HG03103 (cell line): ENCODE measurements at regions not wholly inside any gene's neighbourhood (a gene's known extent, or its start where the extent isn't known, plus 50 kb on each side); places are given as distances from the start of the nearest gene placed in this dataset.
"Not testable (repeated sequence)": the region's sequence is repeated elsewhere in the genome, so short reads cannot be mapped to it uniquely, and the experiment has no call there.

Experiments
- ATAC-seq: cut with Tn5 transposase; IDR thresholded peaks from one replicate; pipeline ENCODE4 v1.9.1; 2021; ENCODE audit warnings: low read depth; ENCODE audit not compliant: unreplicated experiment

DNA sequence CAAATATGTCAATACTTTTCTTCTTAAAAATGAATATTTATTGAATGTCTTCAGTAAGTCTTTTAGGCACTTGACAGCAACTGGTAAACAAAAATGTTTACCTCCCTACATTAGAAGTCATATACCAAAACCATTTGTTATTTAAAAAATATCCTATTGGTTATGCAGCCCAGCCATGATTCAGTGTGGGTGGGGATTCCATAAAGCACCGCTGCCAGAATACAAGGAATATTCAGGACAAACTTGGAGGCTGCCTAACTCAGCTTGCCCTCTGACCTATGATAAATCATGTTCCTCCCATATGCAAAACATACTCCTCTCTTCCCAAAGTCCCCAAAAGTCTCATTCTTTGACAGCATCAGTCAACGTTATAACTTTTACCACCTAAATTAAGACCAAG, 486.8 kb upstream of the IRAK1BP1 start:
- ATAC-seq: no peak

GRCh38 chr6:78383968-78384367, 483.4 kb upstream of the IRAK1BP1 start:
- no peak for ATAC-seq

- not testable (repeated sequence) for ATAC-seq
These were observed 480.5 kb upstream of the IRAK1BP1 start for GRCh38 chr6:78386854-78387253.

GRCh38 chr6:78390066-78390465, 477.3 kb upstream of the IRAK1BP1 start:
- no peak for ATAC-seq

GRCh38 chr6:78397499-78397898, 469.9 kb upstream of the IRAK1BP1 start:
- no peak for ATAC-seq

DNA sequence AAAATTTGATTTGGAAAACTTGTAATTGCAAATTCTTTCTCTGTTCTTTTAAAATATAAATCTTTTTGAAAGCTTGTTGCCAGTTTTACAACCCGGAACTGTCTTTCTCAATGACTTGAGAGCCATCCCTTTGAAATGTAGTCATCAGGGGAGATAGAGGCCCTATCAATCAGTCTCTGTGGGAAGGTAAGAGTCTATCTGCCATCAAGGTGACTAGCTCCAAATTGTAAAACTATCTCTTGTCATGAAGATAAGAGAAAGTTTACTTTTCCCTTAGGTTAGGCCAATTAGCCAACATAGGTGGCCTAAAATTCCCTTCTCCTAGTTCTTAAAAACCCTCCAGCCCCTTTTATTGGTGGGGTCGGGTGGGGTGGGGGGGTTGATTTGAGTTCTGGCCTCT, 469.1 kb upstream of the IRAK1BP1 start:
- no peak for ATAC-seq

DNA sequence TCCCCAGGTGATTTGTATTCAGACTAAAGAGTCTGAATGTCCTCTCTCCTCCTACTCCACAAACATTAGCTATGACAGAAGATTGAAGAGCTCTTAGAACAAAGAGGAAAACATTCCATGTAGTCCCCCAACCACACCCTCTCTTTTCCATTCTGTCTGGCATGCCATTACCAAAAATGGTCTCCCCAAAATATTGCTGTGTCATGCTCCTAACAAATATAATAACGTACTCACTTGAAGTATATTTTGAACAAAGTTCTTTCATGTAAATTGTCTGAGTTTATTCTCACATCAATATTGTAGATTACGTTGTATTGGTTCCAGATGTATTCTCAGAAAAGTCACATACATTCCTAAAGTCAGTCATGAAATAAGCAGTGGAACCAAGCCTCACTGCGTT, 467.3 kb upstream of the IRAK1BP1 start:
- no peak for ATAC-seq

- no peak for ATAC-seq
These were observed 440.0 kb upstream of the IRAK1BP1 start for GRCh38 chr6:78427386-78427785.

- ATAC-seq: no peak
These were observed 436.8 kb upstream of the IRAK1BP1 start for GRCh38 chr6:78430521-78430920.

- no peak for ATAC-seq
These were observed 431.7 kb upstream of the IRAK1BP1 start for GRCh38 chr6:78435671-78436070.

GRCh38 chr6:78436335-78436734, 431.0 kb upstream of the IRAK1BP1 start:
- ATAC-seq: no peak

DNA sequence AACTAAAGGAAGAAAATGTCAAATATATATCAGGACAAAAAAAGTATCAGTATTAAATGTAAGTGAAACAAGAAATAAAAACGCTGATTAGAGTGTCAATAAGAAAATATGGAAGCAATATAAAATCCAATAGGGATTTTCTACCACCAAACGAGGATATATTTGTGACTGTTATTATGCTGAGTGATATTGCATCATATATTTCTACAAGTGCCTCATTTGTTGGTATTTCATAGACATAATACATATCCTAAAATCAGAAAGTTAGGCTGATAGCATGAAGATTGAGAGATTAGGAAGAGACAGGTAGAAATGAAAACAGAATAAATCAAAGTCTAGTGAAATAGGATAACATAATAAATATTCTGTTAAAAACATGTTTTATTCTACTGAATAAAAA, 429.2 kb upstream of the IRAK1BP1 start:
- no peak for ATAC-seq

DNA sequence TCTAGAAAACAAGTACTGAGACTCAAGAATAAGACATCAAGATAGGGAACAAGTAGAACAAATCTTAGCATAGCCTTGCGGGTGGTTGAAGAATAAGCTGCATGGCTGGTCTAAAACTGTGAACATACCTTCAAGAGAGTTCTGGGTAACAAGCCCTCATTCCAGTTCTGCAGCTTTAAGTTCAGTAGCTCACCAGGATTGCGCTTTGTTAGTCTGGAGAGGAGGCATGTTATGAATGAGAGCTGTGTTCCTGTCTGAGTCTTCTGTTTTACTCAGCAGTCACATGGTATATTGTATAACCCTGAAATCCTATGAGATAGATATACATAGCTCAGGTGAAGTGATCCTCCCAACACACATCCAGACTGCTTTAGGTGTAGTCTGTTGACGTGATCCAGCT, 406.6 kb upstream of the IRAK1BP1 start:
- ATAC-seq: no peak

DNA sequence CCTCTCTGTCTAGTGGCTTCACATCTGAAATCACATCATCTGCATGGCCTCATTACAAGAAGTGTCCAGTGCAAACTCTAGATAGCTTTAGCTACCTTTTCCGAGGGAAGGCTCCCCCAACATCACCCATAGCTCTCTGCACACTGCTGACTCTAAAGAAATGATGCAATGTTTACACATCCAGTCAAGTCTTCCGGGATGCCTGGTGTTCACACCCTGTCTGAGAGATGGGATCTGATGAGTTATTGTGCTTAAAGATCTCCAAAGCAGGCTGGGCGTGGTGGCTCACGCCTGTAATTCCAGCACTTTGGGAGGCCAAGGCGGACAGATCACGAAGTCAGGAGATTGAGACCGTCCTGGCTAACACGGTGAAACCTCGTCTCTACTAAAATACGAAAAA, 404.6 kb upstream of the IRAK1BP1 start:
- no peak for ATAC-seq

DNA sequence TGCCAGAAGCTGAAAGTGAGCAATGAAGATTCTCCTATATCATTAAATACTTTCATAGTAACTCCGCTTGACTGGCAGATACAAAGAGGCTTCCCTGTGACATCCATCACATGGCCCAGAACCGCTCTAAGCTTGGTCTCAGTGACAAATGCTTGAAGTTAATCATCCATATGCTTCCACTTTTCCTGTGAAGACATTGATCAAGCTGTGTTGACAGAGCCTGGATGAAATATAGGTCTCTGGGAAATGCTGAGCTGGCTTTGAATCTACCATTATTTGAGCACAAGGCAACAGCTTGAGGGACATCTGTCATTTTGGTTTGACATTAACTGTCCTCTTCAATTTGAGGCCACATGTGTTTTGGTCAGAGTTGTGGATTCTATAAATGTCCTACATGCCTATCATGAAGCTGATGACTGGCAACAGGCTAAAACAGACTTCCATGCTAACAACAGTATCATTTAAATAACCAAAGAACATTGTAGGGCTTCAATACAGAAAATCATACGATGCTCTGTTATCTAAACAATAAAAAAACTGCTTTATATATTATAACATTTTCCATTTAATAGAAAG, 402.2 kb upstream of the IRAK1BP1 start:
- ATAC-seq: no peak

DNA sequence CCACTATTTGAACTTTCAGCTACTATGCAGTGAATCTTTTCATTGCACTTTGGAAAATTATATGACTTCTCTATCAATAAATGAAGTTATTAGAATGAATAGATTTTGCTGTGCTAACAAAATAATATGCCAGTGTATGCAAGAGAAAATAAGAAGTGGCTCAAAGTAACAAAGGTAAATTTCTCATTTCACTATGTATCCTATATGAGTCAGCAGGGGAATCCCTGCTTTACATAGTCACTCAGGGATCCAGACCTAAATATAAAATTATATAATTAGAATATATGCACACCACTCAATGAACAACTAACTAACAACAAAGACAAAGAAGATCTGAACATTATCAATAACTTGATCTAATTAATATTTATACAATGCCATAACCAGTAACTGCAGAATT, 390.8 kb upstream of the IRAK1BP1 start:
- no peak for ATAC-seq

- ATAC-seq: no peak
These were observed 384.4 kb upstream of the IRAK1BP1 start for GRCh38 chr6:78482801-78483552.

- ATAC-seq: no peak
These were observed 383.7 kb upstream of the IRAK1BP1 start for GRCh38 chr6:78483553-78484197.

DNA sequence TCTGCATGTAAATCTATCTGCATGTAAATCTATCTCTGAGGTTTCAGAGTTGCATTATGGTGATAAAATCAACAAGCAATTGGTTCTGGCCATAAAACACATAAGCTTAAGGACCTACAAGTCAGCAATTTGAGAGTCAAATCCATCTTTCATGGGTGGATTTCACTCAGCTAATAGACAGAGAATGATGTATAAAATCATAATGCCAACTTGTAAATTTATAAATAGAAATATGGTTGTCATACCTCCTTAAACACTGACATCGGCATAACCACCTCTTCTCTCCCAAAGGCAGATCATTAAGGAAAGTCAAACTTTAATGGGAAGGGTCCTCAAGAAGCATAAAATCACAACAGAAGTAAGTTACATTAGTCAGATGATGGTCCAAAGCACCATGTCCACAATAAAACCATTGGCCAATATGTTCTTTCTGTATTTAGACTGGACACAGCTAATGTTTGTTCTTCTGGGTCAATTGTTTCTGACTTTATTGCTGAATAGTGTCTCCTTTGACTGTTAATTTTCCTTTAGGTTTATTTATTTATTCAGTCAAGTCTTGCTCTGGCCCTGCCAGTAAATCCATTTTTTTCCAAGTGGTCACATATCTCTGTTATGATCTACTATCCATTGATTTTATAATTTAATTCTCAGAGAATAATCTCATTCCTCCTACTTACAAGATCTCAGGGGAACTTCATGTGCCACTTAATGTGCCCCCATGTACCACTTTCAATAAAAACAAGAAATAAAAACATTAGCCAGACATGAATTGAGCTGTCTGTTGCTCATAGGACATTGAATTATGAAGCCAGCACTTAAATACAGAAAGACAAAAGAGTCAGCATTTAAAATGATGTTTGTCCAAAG, 382.9 kb upstream of the IRAK1BP1 start:
- ATAC-seq: no peak

DNA sequence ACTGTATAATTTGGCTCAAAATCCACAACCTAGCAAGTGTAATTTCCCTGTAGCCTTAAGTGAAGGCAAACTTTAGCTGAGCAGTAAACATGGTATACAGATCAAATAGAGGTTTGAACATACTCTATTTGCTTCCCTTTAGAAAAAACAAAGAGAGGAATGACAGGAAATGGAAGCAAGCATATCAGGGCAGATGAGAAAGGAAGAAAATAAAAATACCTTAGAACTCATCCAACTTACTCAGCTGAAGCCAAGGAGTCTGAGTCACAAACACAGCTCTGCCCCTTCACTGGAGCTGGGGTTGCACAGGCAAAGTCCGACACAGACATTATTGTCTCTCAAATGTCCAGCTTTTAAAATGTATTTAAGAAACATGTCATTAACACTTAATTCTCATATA, 379.9 kb upstream of the IRAK1BP1 start:
- ATAC-seq: no peak

DNA sequence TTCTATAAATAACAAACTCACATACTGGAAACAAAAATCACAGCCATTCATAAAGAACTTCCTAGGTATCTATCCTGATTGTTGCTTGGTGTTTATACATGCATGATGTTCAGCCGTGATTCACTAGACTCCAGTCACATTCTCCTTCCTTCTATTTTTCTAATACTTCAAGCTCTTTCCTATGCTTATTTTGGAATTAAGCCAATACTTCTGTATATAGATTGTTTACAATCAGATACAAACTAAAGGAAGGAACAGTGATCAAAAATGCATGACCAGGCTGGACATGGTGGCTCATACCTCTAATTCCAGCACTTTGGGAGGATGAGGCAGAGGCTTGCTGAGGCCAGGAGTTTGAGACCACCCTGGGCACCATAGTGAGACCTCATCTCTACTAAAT, 377.5 kb upstream of the IRAK1BP1 start:
- ATAC-seq: no peak
